Esophagus muscularis mucosa (tissue), 3 donors: ENCODE measurements at regions not wholly inside any gene's neighbourhood (a gene's known extent, or its start where the extent isn't known, plus 50 kb on each side); places are given as distances from the start of the nearest gene placed in this dataset.

Experiments used
- POLR2A ChIP-seq: fragments of 450-650 bp; IDR thresholded peaks from one replicate; pipeline ENCODE4 v1.6.1; 2017; ENCODE audit warnings: antibody characterized with exemption, moderate library complexity, mild to moderate bottlenecking, low read depth
- POLR2AphosphoS5 ChIP-seq, 2 donors: sonication (generic); formaldehyde crosslinking; IDR thresholded peaks; one replicate each; pipeline ENCODE4 v1.6.1; 2017; ENCODE audit warnings: antibody characterized with exemption in 2 of 2
- TF ChIP-seq, protein P1 (sequence below), 3 experiments: fragments of 200-600 bp in 2 of 3; fragments of 450-650 bp in 1 of 3; sonication (generic) in 2 of 3; IDR thresholded peaks; one replicate each; pipeline ENCODE4 v1.5.1; 2017 to 2019; ENCODE audit warnings: antibody characterized with exemption in 3 of 3, mild to moderate bottlenecking in 2 of 3, moderate library complexity in 1 of 3

DNA sequence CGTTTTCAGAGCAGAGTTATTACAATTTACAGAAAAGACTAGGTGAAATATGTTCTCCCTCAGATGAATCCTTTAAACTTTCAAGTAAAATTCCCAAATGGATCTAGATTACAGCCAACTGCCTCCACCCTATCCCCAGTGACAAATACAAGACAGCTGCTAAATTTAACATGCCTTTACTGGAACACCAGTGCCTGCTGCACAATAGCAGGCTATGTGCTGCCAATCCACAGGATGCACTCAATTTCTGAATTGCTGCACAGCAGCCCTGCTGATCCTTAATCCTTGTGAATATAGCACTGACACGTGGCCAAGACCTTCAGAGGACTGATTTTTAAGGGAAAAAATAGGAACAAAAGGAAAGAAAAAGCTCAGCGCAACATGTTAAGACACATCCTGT, 128.9 kb downstream of the CCER1 start:
- TF ChIP-seq POLR2AphosphoS5 (IDR thresholded peaks at IDR 0.05): no peak
- TF ChIP-seq, protein P1, sequence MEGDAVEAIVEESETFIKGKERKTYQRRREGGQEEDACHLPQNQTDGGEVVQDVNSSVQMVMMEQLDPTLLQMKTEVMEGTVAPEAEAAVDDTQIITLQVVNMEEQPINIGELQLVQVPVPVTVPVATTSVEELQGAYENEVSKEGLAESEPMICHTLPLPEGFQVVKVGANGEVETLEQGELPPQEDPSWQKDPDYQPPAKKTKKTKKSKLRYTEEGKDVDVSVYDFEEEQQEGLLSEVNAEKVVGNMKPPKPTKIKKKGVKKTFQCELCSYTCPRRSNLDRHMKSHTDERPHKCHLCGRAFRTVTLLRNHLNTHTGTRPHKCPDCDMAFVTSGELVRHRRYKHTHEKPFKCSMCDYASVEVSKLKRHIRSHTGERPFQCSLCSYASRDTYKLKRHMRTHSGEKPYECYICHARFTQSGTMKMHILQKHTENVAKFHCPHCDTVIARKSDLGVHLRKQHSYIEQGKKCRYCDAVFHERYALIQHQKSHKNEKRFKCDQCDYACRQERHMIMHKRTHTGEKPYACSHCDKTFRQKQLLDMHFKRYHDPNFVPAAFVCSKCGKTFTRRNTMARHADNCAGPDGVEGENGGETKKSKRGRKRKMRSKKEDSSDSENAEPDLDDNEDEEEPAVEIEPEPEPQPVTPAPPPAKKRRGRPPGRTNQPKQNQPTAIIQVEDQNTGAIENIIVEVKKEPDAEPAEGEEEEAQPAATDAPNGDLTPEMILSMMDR (IDR thresholded peaks at IDR 0.05): no peak
- no peak for TF ChIP-seq POLR2A
